Astrocyte of the spinal cord (primary cell): ENCODE measurements at regions not wholly inside any gene's neighbourhood (a gene's known extent, or its start where the extent isn't known, plus 50 kb on each side); places are given as distances from the start of the nearest gene placed in this dataset.

ENCODE experiments used
- DNase-seq: peaks from one replicate; pipeline ENCODE4 v3.0.0; 2011; ENCODE audit warnings: low read depth, low spot score
- H3K4me3 ChIP-seq: 2 replicates; pipeline ENCODE4 v1.5.1; 2011; ENCODE audit warnings: low read depth, mild to moderate bottlenecking, low read length, moderate library complexity
- in situ Hi-C: cut with HindIII; loops from 2 replicates; pipeline ENCODE4 v1.10.0; 2017; ENCODE audit warnings: low sequenced_read_pairs
- TF ChIP-seq, protein P1 (sequence below): IDR thresholded peaks from 2 replicates; pipeline ENCODE4 v1.5.1; 2012; ENCODE audit warnings: low read depth, mild to moderate bottlenecking, low read length, inconsistent platforms

- in situ Hi-C loops = no loop called here
- TF ChIP-seq, protein P1, sequence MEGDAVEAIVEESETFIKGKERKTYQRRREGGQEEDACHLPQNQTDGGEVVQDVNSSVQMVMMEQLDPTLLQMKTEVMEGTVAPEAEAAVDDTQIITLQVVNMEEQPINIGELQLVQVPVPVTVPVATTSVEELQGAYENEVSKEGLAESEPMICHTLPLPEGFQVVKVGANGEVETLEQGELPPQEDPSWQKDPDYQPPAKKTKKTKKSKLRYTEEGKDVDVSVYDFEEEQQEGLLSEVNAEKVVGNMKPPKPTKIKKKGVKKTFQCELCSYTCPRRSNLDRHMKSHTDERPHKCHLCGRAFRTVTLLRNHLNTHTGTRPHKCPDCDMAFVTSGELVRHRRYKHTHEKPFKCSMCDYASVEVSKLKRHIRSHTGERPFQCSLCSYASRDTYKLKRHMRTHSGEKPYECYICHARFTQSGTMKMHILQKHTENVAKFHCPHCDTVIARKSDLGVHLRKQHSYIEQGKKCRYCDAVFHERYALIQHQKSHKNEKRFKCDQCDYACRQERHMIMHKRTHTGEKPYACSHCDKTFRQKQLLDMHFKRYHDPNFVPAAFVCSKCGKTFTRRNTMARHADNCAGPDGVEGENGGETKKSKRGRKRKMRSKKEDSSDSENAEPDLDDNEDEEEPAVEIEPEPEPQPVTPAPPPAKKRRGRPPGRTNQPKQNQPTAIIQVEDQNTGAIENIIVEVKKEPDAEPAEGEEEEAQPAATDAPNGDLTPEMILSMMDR = no peak
- H3K4me3 ChIP-seq = no peak overlapping the region
- no peak for DNase-seq
Observed at GRCh38 chr4:173669460-173670179, 139.6 kb upstream of the HAND2 start.

DNA sequence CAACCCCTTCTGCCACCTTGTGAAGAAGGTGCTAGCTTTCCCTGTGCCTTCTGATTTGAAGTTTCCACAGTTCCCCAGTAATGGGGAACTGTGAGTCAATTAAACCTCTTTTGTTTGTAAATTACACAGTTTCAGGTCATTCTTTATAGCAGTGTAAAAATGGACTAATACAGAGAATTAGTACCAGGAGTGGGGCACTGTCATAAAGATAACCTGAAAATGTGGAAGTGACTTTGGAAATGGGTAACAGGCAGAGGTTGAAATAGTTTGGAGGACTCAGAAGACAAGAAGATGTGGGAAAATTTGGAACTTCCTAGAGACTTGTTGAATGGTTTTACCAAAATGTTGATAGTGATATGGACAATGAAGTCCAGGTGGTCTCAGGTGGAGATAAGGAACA, 131.0 kb upstream of the HAND2 start:
- in situ Hi-C loops = no loop called here
- TF ChIP-seq, protein P1 = no peak
- H3K4me3 ChIP-seq = no peak overlapping the region
- no peak for DNase-seq

DNA sequence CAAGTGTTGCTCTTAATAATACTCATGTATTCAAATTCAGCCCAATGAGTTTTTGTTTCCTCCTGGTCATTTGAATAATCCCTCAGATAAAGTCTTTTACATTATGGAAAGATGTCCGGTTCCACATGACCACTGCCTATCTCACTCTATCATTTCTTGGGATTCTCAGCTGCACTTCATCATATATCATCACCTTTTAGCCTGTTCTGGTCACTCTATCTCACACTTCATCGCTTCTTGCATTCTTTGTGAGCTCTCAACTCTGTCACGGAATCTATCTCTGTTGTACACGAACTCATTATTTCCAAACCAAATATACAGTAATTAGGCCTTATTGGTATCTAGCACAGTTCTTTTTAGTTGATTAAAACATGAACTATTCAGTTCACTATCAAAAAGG, 126.9 kb upstream of the HAND2 start:
- no peak for DNase-seq
- H3K4me3 ChIP-seq = no peak overlapping the region
- in situ Hi-C loops = no loop called here
- TF ChIP-seq, protein P1 = no peak

DNA sequence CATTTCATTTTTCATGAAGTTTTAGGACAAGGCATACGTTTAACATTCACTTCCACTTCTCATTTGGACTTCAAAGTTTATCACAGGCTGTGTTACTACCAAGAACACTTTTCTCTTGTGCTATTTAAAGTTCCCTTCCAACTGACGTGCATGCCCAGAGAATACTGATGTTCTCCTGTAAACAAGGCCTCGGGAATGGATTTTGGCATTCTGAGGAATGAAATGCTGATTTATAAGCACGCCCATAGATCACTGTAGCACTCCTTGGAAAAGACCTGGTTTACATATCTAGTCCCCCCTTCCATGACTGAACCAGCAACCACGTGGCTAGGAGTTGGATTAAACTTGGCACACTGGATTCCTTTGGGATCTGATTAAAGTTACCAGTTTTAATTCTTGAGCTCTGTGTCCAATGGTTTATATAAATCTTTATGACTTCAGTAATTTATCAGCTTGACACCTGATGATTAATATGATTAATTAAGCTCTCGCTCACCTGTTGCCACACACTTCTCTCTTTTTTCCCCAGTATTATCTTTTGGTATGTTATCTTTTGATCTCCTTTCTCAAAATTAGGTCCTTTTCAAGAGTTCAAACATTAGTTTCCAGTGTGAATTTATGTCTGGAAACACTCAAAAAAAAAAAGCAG, 122.4 kb upstream of the HAND2 start:
- TF ChIP-seq, protein P1 = no peak
- DNase-seq = no peak
- in situ Hi-C loops = no loop called here
- no peak overlapping the region for H3K4me3 ChIP-seq

GRCh38 chr4:173651651-173652282, 121.7 kb upstream of the HAND2 start:
- no peak overlapping the region for H3K4me3 ChIP-seq
- in situ Hi-C loops = no loop called here
- DNase-seq = no peak
- TF ChIP-seq, protein P1 = no peak

DNA sequence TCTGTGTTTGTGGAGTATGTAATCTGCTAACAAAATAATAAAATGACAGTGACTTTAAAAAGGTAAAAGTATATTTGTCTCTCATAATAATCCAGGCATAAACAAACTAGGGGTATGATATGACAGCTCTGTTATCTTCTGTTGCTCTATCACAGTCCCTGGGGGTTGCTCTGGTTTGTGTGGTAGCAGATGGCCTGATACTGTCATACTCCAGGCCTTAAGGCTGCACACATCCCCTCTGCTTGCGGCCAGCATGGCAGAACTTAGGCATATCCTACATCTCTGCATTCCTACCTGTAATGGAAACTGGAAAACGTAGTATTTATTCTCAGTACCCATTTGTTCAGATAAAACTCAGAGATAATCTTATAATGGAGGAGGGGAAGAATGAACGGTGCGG, 117.9 kb upstream of the HAND2 start:
- in situ Hi-C loops = no loop called here
- TF ChIP-seq, protein P1 = no peak
- no peak for DNase-seq
- H3K4me3 ChIP-seq = no peak overlapping the region
